Esophagus muscularis mucosa (tissue), 4 donors: ENCODE measurements at regions not wholly inside any gene's neighbourhood (a gene's known extent, or its start where the extent isn't known, plus 50 kb on each side); places are given as distances from the start of the nearest gene placed in this dataset.
A peak's percentile ranks its signal among the peaks of the same experiment; 100 is the strongest.

Experiments used
- DNase-seq: peaks from one replicate; pipeline ENCODE4 v3.0.0-alpha.2; 2017; ENCODE audit errors: extremely low spot score
- H3K27ac ChIP-seq, 4 donors: fragments of 200-600 bp; sonication (generic); replicated peaks in 1 of 4; 1 replicate in 3 of 4; 2 replicates in 1 of 4; pipeline ENCODE4 v1.5.1; 2016 to 2019; ENCODE audit warnings: mild to moderate bottlenecking in 1 of 4
- H3K27me3 ChIP-seq, 4 donors: fragments of 200-600 bp; sonication (generic); one replicate each; pipeline versions ENCODE4 v1.5.1 to v1.6.0; 2016 to 2019
- H3K36me3 ChIP-seq, 4 donors: fragments of 200-600 bp; sonication (generic); one replicate each; pipeline ENCODE4 v1.5.1; 2016 to 2019
- H3K4me1 ChIP-seq, 4 donors: fragments of 200-600 bp; sonication (generic); one replicate each; pipeline ENCODE4 v1.5.1; 2016 to 2019
- H3K4me3 ChIP-seq, 4 donors: fragments of 200-600 bp; sonication (generic); 1 replicate in 2 of 4; 2 replicates in 2 of 4; pipeline ENCODE4 v1.5.1; 2016 to 2019; ENCODE audit warnings: mild to moderate bottlenecking in 4 of 4, moderate library complexity in 1 of 4
- H3K9me3 ChIP-seq, 4 donors: fragments of 200-600 bp; sonication (generic); 1 replicate in 3 of 4; 2 replicates in 1 of 4; pipeline ENCODE4 v1.5.1; 2016 to 2019
- EP300 ChIP-seq: sonication (generic); formaldehyde crosslinking; IDR thresholded peaks from one replicate; pipeline ENCODE4 v1.6.1; 2017; ENCODE audit warnings: antibody characterized with exemption
- POLR2A ChIP-seq: fragments of 450-650 bp; IDR thresholded peaks from one replicate; pipeline ENCODE4 v1.6.1; 2017; ENCODE audit warnings: antibody characterized with exemption, moderate library complexity, mild to moderate bottlenecking, low read depth
- POLR2AphosphoS5 ChIP-seq, 2 donors: sonication (generic); formaldehyde crosslinking; IDR thresholded peaks; one replicate each; pipeline ENCODE4 v1.6.1; 2017; ENCODE audit warnings: antibody characterized with exemption in 2 of 2
- WGBS: methylation state at CpG from one replicate; pipeline ENCODE4 v1.1.5; 2018; 5-methylcytosine and 5-hydroxymethylcytosine counted together
- intact Hi-C: fragments of 100-400 bp; cut with DNase I; formaldehyde crosslinking; loops from one replicate; pipeline ENCODE4 v1.15.1; 2023
- TF ChIP-seq, protein P1 (sequence below), 3 experiments: fragments of 200-600 bp in 2 of 3; fragments of 450-650 bp in 1 of 3; sonication (generic) in 2 of 3; IDR thresholded peaks; one replicate each; pipeline ENCODE4 v1.5.1; 2017 to 2019; ENCODE audit warnings: antibody characterized with exemption in 3 of 3, mild to moderate bottlenecking in 2 of 3, moderate library complexity in 1 of 3

DNA sequence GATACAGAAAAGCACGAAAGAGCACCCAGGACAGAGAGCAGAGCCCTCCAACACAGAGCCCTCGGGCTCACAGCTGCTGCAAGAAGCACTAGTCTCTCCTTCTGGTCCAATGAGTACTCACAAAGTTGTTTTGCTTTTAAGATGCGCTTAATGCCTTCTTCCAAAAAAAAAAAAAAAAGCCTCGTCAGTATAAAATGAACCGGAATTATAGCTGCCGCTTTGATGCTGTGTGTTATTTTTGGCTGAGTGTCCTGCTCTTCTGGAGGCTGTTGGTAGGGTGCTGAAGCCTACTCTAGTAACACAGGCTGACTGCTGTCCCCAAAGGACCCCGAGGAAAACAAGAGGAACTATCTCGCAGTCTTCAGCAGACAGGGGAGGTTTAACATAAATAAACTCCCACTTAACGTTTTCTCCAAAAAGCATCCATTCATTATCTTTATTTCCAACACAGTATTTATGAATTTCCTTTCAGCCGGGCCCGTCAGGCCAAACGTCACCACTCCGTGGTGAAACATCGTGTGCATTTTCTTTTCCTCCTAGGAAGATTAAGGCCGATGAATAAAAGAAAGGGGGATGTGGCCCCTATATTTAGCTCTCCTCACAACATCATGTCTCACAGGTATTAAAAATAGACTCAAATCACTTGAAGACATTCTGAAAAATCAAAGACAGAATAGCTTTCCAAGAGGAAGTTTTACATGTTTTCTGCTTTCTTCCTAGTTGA is 213.7 kb upstream of the PPARGC1A start:
- Histone ChIP-seq H3K27me3 (no peaks in the 10 kb centered on the region), H3K27ac (peak overlapping the region; percentile 40 to 69 (median 68)), H3K4me3 (peak overlapping the region; percentile 5 to 28 (median 23)), H3K4me1 (peaks cover 16 to 36% (median 33%) of the 10 kb centered on the region in 4 donors), H3K36me3 (no peaks in the 10 kb centered on the region), H3K9me3 (no peaks in the 10 kb centered on the region)
- 26% methylated on average over 15 of the region's 15 CpGs for WGBS
- TF ChIP-seq EP300, result no peak
- TF ChIP-seq POLR2AphosphoS5 (IDR thresholded peaks at IDR 0.05), result no peak
- TF ChIP-seq, protein P1, sequence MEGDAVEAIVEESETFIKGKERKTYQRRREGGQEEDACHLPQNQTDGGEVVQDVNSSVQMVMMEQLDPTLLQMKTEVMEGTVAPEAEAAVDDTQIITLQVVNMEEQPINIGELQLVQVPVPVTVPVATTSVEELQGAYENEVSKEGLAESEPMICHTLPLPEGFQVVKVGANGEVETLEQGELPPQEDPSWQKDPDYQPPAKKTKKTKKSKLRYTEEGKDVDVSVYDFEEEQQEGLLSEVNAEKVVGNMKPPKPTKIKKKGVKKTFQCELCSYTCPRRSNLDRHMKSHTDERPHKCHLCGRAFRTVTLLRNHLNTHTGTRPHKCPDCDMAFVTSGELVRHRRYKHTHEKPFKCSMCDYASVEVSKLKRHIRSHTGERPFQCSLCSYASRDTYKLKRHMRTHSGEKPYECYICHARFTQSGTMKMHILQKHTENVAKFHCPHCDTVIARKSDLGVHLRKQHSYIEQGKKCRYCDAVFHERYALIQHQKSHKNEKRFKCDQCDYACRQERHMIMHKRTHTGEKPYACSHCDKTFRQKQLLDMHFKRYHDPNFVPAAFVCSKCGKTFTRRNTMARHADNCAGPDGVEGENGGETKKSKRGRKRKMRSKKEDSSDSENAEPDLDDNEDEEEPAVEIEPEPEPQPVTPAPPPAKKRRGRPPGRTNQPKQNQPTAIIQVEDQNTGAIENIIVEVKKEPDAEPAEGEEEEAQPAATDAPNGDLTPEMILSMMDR (IDR thresholded peaks at IDR 0.05), result no peak
- no peak for TF ChIP-seq POLR2A
- intact Hi-C loops, result no loop called here
- DNase-seq, result no peak

DNA sequence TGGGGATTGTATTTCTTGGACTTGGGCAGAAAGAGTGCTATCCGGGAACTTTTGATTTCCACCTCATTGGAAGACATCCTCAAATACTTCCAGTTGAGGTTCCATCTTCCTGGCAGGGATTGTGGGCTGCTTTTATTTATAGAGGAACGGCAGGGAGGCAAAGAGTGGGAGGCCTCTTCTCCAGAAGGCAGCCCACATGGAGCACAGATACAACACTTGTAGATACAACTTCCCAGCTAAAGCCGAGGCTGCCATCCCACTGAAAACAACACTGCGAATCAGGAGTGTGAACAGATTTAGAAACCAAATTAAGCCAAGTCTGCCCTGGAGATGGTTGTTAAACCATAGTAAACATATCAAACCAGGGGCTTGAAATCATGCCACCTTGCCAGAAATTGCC is 212.8 kb upstream of the PPARGC1A start:
- Histone ChIP-seq H3K4me1 (peaks cover 16 to 36% (median 33%) of the 10 kb centered on the region in 4 donors), H3K9me3 (no peaks in the 10 kb centered on the region), H3K4me3 (no peak overlapping the region), H3K27me3 (no peaks in the 10 kb centered on the region), H3K36me3 (no peaks in the 10 kb centered on the region), H3K27ac (no peak overlapping the region)
- TF ChIP-seq, protein P1 (IDR thresholded peaks at IDR 0.05), result no peak
- TF ChIP-seq POLR2A (no peak), EP300 (no peak), POLR2AphosphoS5 (IDR thresholded peaks at IDR 0.05) (no peak)
- WGBS, result 65% methylated on average over 4 of the region's 4 CpGs
- intact Hi-C loops, result no loop called here
- DNase-seq, result no peak

DNA sequence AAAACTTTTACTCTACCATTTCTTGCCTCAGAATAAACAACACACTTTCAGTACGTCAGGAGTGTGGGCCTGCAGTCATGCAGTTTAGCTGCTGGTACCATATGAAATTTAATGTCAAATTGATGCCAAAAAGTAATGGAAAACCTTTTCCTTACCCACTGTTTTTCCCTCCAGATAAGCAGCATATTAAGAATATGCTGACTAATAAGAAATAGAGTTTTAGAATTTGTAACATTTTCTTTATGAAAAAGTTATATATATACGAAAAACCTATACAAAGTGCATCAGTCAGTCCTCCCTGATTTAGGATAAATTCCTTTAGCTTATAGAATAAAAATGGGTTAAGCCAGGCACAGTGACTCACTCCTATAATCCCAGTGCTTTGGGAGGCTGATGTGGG is 206.8 kb upstream of the PPARGC1A start:
- DNase-seq, result no peak
- H3K36me3 ChIP-seq, result no peaks in the 10 kb centered on the region
- intact Hi-C loops, result no loop called here
- no peaks in the 10 kb centered on the region for H3K27me3 ChIP-seq
- WGBS, result 81% methylated on average over 2 of the region's 2 CpGs
- H3K27ac ChIP-seq, result no peak overlapping the region
- H3K4me1 ChIP-seq, result peaks cover 0 to 4% (median 0%) of the 10 kb centered on the region in 4 donors
- no peaks in the 10 kb centered on the region for H3K9me3 ChIP-seq
- no peak for TF ChIP-seq EP300
- no peak for TF ChIP-seq POLR2AphosphoS5 (IDR thresholded peaks at IDR 0.05)
- no peak for TF ChIP-seq POLR2A
- TF ChIP-seq, protein P1 (IDR thresholded peaks at IDR 0.05), result no peak
- H3K4me3 ChIP-seq, result no peak overlapping the region

DNA sequence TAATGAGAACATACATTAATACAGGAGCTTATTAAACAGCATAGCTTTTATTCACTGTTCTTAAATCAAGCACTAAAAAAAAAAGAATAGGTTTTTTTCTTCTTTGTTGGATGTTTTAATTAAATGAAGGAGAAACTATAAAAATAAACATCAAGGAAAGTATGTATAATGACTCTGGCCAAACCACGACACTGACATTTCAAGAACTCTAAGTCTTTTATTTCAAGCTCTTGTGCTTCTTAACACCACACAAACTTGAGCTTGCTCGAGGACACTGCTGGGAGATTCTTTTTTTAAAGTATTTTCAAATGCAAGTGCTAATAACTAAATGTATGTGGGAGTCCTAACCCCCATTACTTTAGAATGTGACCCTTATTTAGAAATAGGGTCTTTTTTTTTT is 204.9 kb upstream of the PPARGC1A start:
- intact Hi-C loops, result no loop called here
- 35% methylated on average over 2 of the region's 2 CpGs for WGBS
- Histone ChIP-seq H3K27ac (no peak overlapping the region), H3K4me3 (no peak overlapping the region), H3K9me3 (no peaks in the 10 kb centered on the region), H3K36me3 (no peaks in the 10 kb centered on the region), H3K27me3 (no peaks in the 10 kb centered on the region), H3K4me1 (peaks cover 0 to 4% (median 0%) of the 10 kb centered on the region in 4 donors)
- DNase-seq, result no peak
- TF ChIP-seq, protein P1 (IDR thresholded peaks at IDR 0.05), result no peak
- TF ChIP-seq POLR2A, result no peak
- TF ChIP-seq POLR2AphosphoS5 (IDR thresholded peaks at IDR 0.05), result no peak

DNA sequence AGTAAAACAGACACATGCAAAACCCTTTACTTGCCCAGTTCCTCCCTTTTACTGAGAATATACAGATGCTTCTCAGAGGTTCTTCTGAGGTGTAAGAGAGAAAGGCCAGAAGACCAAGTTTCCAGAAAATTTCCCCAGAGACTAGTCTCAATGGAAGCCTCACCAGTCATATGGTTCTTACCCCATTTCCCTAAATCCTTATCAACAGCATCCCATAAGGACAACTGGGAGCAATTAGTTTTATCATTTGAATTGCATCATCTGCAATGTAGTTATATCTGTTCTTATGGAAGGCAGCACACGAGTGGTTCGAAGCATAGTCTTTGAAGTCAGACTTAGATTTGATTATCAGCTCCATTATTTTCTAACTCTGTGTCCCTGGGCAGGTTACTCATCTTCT is 203.6 kb upstream of the PPARGC1A start:
- no peak overlapping the region for H3K27ac ChIP-seq
- H3K9me3 ChIP-seq, result no peaks in the 10 kb centered on the region
- WGBS, result 95% methylated on average over 2 of the region's 2 CpGs
- DNase-seq, result no peak
- intact Hi-C loops, result no loop called here
- no peaks in the 10 kb centered on the region for H3K36me3 ChIP-seq
- H3K27me3 ChIP-seq, result no peaks in the 10 kb centered on the region
- peaks cover 0 to 4% (median 0%) of the 10 kb centered on the region in 4 donors for H3K4me1 ChIP-seq
- H3K4me3 ChIP-seq, result no peak overlapping the region
- TF ChIP-seq POLR2A (no peak), POLR2AphosphoS5 (IDR thresholded peaks at IDR 0.05) (no peak), EP300 (no peak)
- TF ChIP-seq, protein P1 (IDR thresholded peaks at IDR 0.05), result no peak
